ENCODE measurements at regions not wholly inside any gene's neighbourhood (a gene's known extent, or its start where the extent isn't known, plus 50 kb on each side); places are given as distances from the start of the nearest gene placed in this dataset.

DNA sequence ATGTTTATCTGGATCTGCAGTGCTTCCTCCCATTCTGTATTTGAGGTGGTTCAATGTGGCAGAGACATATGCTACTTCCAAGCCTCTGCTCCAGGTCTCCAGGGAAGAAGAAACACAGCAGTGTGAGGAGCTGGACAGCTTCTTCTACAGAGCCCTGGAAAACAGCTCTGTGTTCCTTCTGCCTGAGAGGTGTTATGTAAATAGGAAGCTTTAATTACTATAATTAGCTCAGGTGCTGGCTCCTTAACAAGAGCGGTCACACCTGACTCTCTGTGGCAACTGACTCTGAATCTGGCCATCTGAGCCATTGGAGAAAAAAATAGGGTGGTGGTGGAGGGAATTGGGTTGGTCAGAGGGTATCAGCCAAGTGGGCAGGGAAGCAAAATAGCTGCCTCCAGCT, 332.4 kb upstream of the BRINP1 start:
- no peaks in the 10 kb centered on the region for H3K27me3 Mint-ChIP-seq
- Histone ChIP-seq H2AFZ (ENCODE audit: insufficient read depth, low read depth, low read length, poor library complexity, severe bottlenecking) (no peak overlapping the region), H4K20me1 (ENCODE audit: control insufficient read depth, insufficient read depth, low read length, poor library complexity, severe bottlenecking) (no peaks in the 10 kb centered on the region), H3K9me3 (ENCODE audit: control extremely low read depth in 1 of 3, control insufficient read depth in 2 of 3, insufficient read depth in 1 of 3, low read length in 2 of 3) (no peaks in the 10 kb centered on the region), H3K4me1 (ENCODE audit: control insufficient read depth in 2 of 2, insufficient read depth in 2 of 2, low read length in 2 of 2) (no peaks in the 10 kb centered on the region), H3K36me3 (replicated peaks in 1 of 2; ENCODE audit: control extremely low read depth in 1 of 2, control insufficient read depth in 1 of 2, extremely low read depth in 1 of 2, insufficient read depth in 2 of 2, low read length in 1 of 2) (no peaks in the 10 kb centered on the region), H3K9ac (ENCODE audit: low read length) (no peak overlapping the region), H3K27ac (ENCODE audit: low read length in 2 of 2) (no peak overlapping the region), H3K27me3 (replicated peaks in 1 of 4; ENCODE audit: control extremely low read depth in 1 of 4, control insufficient read depth in 3 of 4, insufficient read depth in 4 of 4, low read length in 3 of 4) (no peaks in the 10 kb centered on the region), H3K79me2 (ENCODE audit: control insufficient read depth, insufficient read depth, low read length) (no peaks in the 10 kb centered on the region), H3K4me3 (ENCODE audit: control extremely low read depth in 1 of 5, extremely low read depth in 1 of 5, insufficient read depth in 1 of 5, low read depth in 2 of 5, low read length in 4 of 5) (no peak overlapping the region), H3K4me2 (replicated peaks; ENCODE audit: low read depth, low read length, poor library complexity, severe bottlenecking) (no peak overlapping the region)
- intact Hi-C loops (cut with micrococcal nuclease): no loop called here
- ATAC-seq (ENCODE audit: low read depth) (no peak), DNase-seq (no peak)
- ChIA-PET POLR2A (no interaction called here), CTCF (no interaction called here)
- WGBS (ENCODE audit: insufficient coverage): 80% methylated on average over 1 of the region's 1 CpG
- H3K4me1 Mint-ChIP-seq: no peaks in the 10 kb centered on the region
- no peak overlapping the region for H3K4me3 Mint-ChIP-seq
- TF ChIP-seq EZH2 (IDR thresholded peaks at IDR 0.05; ENCODE audit: borderline replicate concordance, insufficient read depth, low read depth, low read length, poor library complexity, severe bottlenecking): no peak
- no peak for TF ChIP-seq CTCF (IDR thresholded peaks at IDR 0.05)
- no peak overlapping the region for H3K27ac Mint-ChIP-seq
- no peaks in the 10 kb centered on the region for H3K9me3 Mint-ChIP-seq (ENCODE audit: insufficient read depth)

- H3K27ac Mint-ChIP-seq: no peak overlapping the region
- H3K9ac ChIP-seq (ENCODE audit: low read length): no peak overlapping the region
- H4K20me1 ChIP-seq (ENCODE audit: control insufficient read depth, insufficient read depth, low read length, poor library complexity, severe bottlenecking): no peaks in the 10 kb centered on the region
- no peak overlapping the region for H3K4me2 ChIP-seq (replicated peaks; ENCODE audit: low read depth, low read length, poor library complexity, severe bottlenecking)
- no CpG with 5 or more reads among the region's 2 CpGs for WGBS (ENCODE audit: insufficient coverage)
- CTCF ChIA-PET: no interaction called here
- H3K79me2 ChIP-seq (ENCODE audit: control insufficient read depth, insufficient read depth, low read length): no peaks in the 10 kb centered on the region
- ATAC-seq (ENCODE audit: low read depth) (no peak), DNase-seq (no peak)
- no peaks in the 10 kb centered on the region for H3K27me3 ChIP-seq (replicated peaks in 1 of 4; ENCODE audit: control extremely low read depth in 1 of 4, control insufficient read depth in 3 of 4, insufficient read depth in 4 of 4, low read length in 3 of 4)
- H3K9me3 Mint-ChIP-seq (ENCODE audit: insufficient read depth): no peaks in the 10 kb centered on the region
- H3K4me3 Mint-ChIP-seq: no peak overlapping the region
- no peaks in the 10 kb centered on the region for H3K4me1 Mint-ChIP-seq
- no peak overlapping the region for H3K27ac ChIP-seq (ENCODE audit: low read length in 2 of 2)
- H3K4me3 ChIP-seq (ENCODE audit: control extremely low read depth in 1 of 5, extremely low read depth in 1 of 5, insufficient read depth in 1 of 5, low read depth in 2 of 5, low read length in 4 of 5): no peak overlapping the region
- H3K4me1 ChIP-seq (ENCODE audit: control insufficient read depth in 2 of 2, insufficient read depth in 2 of 2, low read length in 2 of 2): no peaks in the 10 kb centered on the region
- H2AFZ ChIP-seq (ENCODE audit: insufficient read depth, low read depth, low read length, poor library complexity, severe bottlenecking): no peak overlapping the region
- H3K27me3 Mint-ChIP-seq: no peaks in the 10 kb centered on the region
- TF ChIP-seq CTCF (IDR thresholded peaks at IDR 0.05) (no peak), EZH2 (IDR thresholded peaks at IDR 0.05; ENCODE audit: borderline replicate concordance, insufficient read depth, low read depth, low read length, poor library complexity, severe bottlenecking) (no peak)
- intact Hi-C loops (cut with micrococcal nuclease): no loop called here
- H3K36me3 ChIP-seq (replicated peaks in 1 of 2; ENCODE audit: control extremely low read depth in 1 of 2, control insufficient read depth in 1 of 2, extremely low read depth in 1 of 2, insufficient read depth in 2 of 2, low read length in 1 of 2): no peaks in the 10 kb centered on the region
- no peaks in the 10 kb centered on the region for H3K9me3 ChIP-seq (ENCODE audit: control extremely low read depth in 1 of 3, control insufficient read depth in 2 of 3, insufficient read depth in 1 of 3, low read length in 2 of 3)
- POLR2A ChIA-PET: no interaction called here
Observed at GRCh38 chr9:119698535-119698934, 329.3 kb upstream of the BRINP1 start.
